ENCODE measurements at regions not wholly inside any gene's neighbourhood (a gene's known extent, or its start where the extent isn't known, plus 50 kb on each side); places are given as distances from the start of the nearest gene placed in this dataset.
"Not testable (repeated sequence)": the region's sequence is repeated elsewhere in the genome, so short reads cannot be mapped to it uniquely, and the experiment has no call there.

DNA sequence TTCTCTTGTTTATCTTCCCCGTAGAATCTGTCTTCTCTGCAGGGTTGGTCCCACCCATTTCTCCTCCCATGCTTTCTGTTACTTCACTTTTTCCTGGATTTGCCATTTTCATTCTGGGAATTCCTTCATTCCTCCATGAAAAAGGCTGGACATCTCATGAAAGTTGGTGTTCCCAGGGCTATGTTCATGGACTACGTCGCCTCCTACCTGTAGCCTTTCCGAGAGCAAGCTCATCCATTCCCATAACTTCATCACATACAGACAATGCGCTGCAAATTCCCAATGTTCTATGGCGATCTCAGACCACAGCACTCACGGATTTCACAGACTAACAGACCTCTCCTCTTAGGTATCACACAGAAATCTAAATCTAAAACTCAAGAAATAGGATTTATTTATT lies 217.1 kb downstream of the EXOC5 start:
- Histone ChIP-seq H4K20me1 (ENCODE audit: insufficient read depth, low read length) (no peaks in the 10 kb centered on the region), H3K27me3 (ENCODE audit: low read depth, low read length) (no peaks in the 10 kb centered on the region), H3K79me2 (ENCODE audit: low read length) (no peaks in the 10 kb centered on the region), H3K4me2 (ENCODE audit: low read length) (no peak overlapping the region), H3K36me3 (replicated peaks; ENCODE audit: low read depth, low read length) (no peaks in the 10 kb centered on the region), H3K4me1 (ENCODE audit: low read length) (no peaks in the 10 kb centered on the region), H2AFZ (ENCODE audit: low read depth, low read length) (no peak overlapping the region), H3K9me3 (ENCODE audit: insufficient read depth, low read length) (no peaks in the 10 kb centered on the region), H3K9ac (ENCODE audit: low read length) (no peak overlapping the region), H3K4me3 (ENCODE audit: low read length) (no peak overlapping the region), H3K27ac (ENCODE audit: low read length) (no peak overlapping the region)
- no peak for TF ChIP-seq EZH2phosphoT487 (IDR thresholded peaks at IDR 0.05; ENCODE audit: low read depth)
- TF ChIP-seq, protein P1, sequence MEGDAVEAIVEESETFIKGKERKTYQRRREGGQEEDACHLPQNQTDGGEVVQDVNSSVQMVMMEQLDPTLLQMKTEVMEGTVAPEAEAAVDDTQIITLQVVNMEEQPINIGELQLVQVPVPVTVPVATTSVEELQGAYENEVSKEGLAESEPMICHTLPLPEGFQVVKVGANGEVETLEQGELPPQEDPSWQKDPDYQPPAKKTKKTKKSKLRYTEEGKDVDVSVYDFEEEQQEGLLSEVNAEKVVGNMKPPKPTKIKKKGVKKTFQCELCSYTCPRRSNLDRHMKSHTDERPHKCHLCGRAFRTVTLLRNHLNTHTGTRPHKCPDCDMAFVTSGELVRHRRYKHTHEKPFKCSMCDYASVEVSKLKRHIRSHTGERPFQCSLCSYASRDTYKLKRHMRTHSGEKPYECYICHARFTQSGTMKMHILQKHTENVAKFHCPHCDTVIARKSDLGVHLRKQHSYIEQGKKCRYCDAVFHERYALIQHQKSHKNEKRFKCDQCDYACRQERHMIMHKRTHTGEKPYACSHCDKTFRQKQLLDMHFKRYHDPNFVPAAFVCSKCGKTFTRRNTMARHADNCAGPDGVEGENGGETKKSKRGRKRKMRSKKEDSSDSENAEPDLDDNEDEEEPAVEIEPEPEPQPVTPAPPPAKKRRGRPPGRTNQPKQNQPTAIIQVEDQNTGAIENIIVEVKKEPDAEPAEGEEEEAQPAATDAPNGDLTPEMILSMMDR (IDR thresholded peaks at IDR 0.05; ENCODE audit: low read depth, low read length) = no peak

DNA sequence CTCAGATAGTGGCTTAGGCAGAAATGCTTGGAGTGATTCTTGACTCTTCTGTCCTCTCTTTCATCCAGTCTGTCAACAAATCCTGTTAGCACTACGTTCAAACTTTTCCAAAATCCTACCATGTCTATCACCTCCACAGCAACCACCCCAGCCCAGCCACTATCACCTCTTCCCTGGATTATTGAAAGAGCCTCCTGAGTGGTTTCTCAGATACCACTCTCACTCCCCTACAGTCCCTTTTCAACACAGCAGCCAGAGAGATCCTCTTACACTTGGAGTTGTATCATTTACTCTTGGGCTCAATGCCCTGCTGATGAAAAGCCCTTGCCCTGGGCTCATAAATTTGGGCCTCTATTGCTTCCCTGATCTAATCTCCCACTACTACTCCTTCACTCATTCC lies 218.9 kb downstream of the EXOC5 start:
- Histone ChIP-seq H3K27me3 (ENCODE audit: low read depth, low read length) (no peaks in the 10 kb centered on the region), H3K36me3 (replicated peaks; ENCODE audit: low read depth, low read length) (no peaks in the 10 kb centered on the region), H2AFZ (ENCODE audit: low read depth, low read length) (no peak overlapping the region), H3K4me3 (ENCODE audit: low read length) (no peak overlapping the region), H3K4me1 (ENCODE audit: low read length) (no peaks in the 10 kb centered on the region), H3K79me2 (ENCODE audit: low read length) (no peaks in the 10 kb centered on the region), H4K20me1 (ENCODE audit: insufficient read depth, low read length) (no peaks in the 10 kb centered on the region), H3K4me2 (ENCODE audit: low read length) (no peak overlapping the region), H3K9ac (ENCODE audit: low read length) (no peak overlapping the region), H3K27ac (ENCODE audit: low read length) (no peak overlapping the region), H3K9me3 (ENCODE audit: insufficient read depth, low read length) (no peaks in the 10 kb centered on the region)
- no peak for TF ChIP-seq EZH2phosphoT487 (IDR thresholded peaks at IDR 0.05; ENCODE audit: low read depth)
- TF ChIP-seq, protein P1 (IDR thresholded peaks at IDR 0.05; ENCODE audit: low read depth, low read length) = no peak

DNA sequence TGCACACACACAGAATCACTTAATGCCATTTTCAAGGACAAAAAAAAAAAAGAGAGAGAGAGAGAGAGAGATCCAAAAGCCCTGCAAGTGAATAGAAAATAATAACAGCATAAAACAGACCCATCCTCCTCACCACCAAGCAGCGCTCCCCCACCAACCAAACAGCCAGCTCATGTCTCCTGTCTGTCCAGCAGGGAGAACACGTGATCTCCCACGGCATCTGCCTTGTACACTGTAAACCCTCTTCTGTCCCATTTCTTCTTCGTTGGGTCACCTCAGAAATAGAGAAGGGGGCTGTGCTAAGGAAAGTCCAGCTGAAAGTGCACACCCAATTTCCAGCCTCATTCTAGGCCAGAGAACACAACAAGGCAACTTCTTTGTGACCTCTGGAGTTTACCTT lies 222.5 kb downstream of the EXOC5 start:
- Histone ChIP-seq H3K4me3 (ENCODE audit: low read length) (no peak overlapping the region), H3K79me2 (ENCODE audit: low read length) (no peaks in the 10 kb centered on the region), H4K20me1 (ENCODE audit: insufficient read depth, low read length) (no peaks in the 10 kb centered on the region), H3K9me3 (ENCODE audit: insufficient read depth, low read length) (no peaks in the 10 kb centered on the region), H3K27me3 (ENCODE audit: low read depth, low read length) (no peaks in the 10 kb centered on the region), H2AFZ (ENCODE audit: low read depth, low read length) (no peak overlapping the region), H3K4me2 (ENCODE audit: low read length) (no peak overlapping the region), H3K9ac (ENCODE audit: low read length) (no peak overlapping the region), H3K4me1 (ENCODE audit: low read length) (no peaks in the 10 kb centered on the region), H3K27ac (ENCODE audit: low read length) (no peak overlapping the region), H3K36me3 (replicated peaks; ENCODE audit: low read depth, low read length) (no peaks in the 10 kb centered on the region)
- TF ChIP-seq EZH2phosphoT487 (IDR thresholded peaks at IDR 0.05; ENCODE audit: low read depth) = no peak
- TF ChIP-seq, protein P1 (IDR thresholded peaks at IDR 0.05; ENCODE audit: low read depth, low read length) = no peak

DNA sequence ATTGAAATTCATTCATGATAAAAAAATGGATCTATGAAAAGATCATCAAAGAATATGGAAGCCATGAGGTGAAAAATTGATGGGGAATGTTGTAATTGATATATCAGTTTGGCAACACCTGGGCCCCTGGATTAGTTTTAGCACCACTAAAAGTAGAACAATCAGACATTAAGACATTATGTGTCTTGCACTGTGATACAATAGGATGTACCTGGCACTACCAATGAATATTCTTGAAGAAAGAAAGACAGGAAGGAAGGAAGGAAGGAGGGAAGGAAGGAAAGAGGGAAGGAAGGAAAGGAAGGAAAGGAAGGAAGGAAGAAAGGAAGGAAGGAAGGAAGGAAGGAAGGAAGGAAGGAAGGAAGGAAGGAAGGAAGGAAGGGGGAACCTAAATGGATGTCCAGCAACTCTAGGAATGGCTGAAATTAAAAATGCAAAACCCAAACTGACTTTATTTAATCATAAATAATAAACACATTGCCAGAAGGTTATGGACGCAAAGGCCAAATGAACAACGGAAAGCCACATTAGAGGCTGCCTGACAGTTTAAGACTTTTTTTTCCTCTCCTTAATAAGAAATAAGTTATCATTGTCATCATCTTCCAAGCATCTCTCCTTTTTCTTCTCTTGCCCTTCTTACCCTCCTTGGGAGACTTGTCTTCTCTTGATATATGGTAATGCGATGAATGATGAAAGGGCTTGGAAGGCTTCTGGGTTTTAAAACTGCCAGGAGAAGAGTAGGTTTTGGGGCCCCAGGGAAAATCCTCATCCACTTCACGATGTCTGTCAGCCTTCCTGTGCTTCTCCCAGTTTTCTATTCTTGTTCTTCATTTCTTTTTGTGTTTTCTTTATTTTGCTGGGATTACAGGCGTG lies 224.4 kb downstream of the EXOC5 start:
- H3K4me3 ChIP-seq (ENCODE audit: low read length); H3K27me3 ChIP-seq (ENCODE audit: low read depth, low read length); H3K9ac ChIP-seq (ENCODE audit: low read length); H3K36me3 ChIP-seq (replicated peaks; ENCODE audit: low read depth, low read length); H3K4me1 ChIP-seq (ENCODE audit: low read length); H3K79me2 ChIP-seq (ENCODE audit: low read length); H4K20me1 ChIP-seq (ENCODE audit: insufficient read depth, low read length); H3K4me2 ChIP-seq (ENCODE audit: low read length); H3K27ac ChIP-seq (ENCODE audit: low read length); H3K9me3 ChIP-seq (ENCODE audit: insufficient read depth, low read length); H2AFZ ChIP-seq (ENCODE audit: low read depth, low read length): not testable (repeated sequence)

All from OCI-LY3 (cell line).